ENCODE measurements at regions not wholly inside any gene's neighbourhood (a gene's known extent, or its start where the extent isn't known, plus 50 kb on each side); places are given as distances from the start of the nearest gene placed in this dataset.

DNA sequence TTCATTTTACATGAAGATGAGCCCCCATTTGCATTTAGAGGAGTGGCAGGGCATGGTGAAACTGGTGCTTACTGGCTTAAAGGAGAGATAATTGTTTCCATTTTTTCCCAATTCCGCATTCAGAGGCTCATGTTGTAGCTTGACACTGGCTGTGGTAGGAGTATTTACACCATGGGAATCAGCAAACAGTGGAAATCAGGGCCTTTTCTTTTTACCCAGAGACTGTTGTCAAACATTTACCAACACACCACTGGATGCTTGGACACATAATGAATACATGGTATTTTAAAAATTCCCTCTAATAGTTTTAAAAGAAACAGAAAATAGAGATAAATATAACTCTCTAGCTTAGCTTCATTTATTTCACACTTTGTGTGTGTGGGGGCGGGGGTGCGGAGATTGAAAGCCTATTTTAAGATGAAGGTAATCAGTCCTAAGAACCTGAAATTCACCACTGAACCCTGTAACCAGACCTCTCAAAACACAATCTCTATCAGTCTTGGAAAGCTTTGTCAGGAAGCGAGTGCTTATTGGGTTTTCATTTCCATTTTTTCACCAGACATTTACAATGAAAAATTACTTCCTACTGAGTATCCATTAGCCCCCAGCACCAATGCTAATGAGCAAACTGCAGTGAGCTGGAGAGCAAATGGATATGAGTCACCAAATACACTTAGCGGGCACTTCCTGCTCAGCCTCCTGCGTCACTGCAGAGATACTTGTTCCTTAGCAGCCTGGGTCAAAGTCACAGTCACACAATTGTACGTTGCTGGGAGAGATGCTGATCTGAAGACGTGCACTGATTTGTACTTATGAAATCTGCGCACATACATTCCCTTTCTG, 532.0 kb downstream of the BCKDHB start:
- Histone ChIP-seq H3K9ac (ENCODE audit: insufficient read length, low read depth) (no peak overlapping the region), H3K4me1 (ENCODE audit: insufficient read depth, insufficient read length) (no peaks in the 10 kb centered on the region), H3K4me3 (ENCODE audit: insufficient read length, low read depth) (no peak overlapping the region), H3K36me3 (ENCODE audit: insufficient read depth, insufficient read length, low read length) (no peaks in the 10 kb centered on the region), H3K27me3 (ENCODE audit: insufficient read depth, insufficient read length) (no peaks in the 10 kb centered on the region), H3K9me3 (ENCODE audit: insufficient read depth, low read length) (no peaks in the 10 kb centered on the region)
- DNase-seq (ENCODE audit: low read depth, low spot score), result peak; percentile 15
- no peak for TF ChIP-seq SUZ12 (IDR thresholded peaks at IDR 0.05; ENCODE audit: extremely low read depth, insufficient read depth, insufficient read length)

DNA sequence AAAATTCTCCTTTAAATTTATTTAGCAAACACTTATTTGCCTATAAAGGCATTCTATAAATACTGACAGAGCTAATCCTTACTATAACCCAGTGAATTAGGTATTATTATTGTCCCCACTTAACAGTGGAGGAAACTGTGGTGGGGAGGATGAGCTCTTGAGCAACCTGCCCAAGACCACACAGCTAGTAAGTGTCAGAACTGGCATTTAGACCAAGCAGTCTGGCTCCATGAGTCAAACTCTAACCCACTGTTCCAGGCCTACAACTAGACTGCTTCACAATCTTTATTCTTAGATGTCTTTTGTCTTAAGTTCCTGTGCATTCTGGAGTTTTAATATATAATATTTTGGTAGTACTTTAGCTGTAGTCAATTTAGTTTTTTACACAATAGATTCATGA, 530.8 kb downstream of the BCKDHB start:
- no peaks in the 10 kb centered on the region for H3K36me3 ChIP-seq (ENCODE audit: insufficient read depth, insufficient read length, low read length)
- TF ChIP-seq YY1 (IDR thresholded peaks at IDR 0.05; ENCODE audit: insufficient read depth, insufficient read length) (no peak), ZNF274 (IDR thresholded peaks at IDR 0.05; ENCODE audit: low read depth, low read length) (no peak), SUZ12 (IDR thresholded peaks at IDR 0.05; ENCODE audit: extremely low read depth, insufficient read depth, insufficient read length) (no peak)
- DNase-seq (ENCODE audit: low read depth, low spot score), result no peak
- no peaks in the 10 kb centered on the region for H3K4me1 ChIP-seq (ENCODE audit: insufficient read depth, insufficient read length)
- no peaks in the 10 kb centered on the region for H3K9me3 ChIP-seq (ENCODE audit: insufficient read depth, low read length)
- H3K27me3 ChIP-seq (ENCODE audit: insufficient read depth, insufficient read length), result no peaks in the 10 kb centered on the region
- H3K9ac ChIP-seq (ENCODE audit: insufficient read length, low read depth), result no peak overlapping the region
- no peak overlapping the region for H3K4me3 ChIP-seq (ENCODE audit: insufficient read length, low read depth)

DNA sequence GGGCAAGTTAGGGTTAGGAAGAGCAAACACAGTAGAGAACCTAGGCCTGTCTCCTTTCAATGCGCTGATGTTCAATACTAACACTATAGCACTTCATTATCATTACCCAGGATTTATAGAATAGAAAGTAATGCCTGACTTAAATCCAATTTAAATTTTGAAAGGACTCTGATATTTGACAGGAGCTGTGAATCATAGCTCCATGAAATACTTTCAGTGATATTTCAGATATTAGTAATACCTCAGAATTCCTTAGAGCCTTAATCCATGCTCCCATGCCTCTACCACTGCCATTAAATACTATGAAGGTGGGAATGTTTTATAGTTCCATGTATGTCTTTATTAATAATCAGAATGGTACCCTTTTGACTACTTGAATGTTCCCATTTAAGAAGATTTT, 530.2 kb downstream of the BCKDHB start:
- no peaks in the 10 kb centered on the region for H3K4me1 ChIP-seq (ENCODE audit: insufficient read depth, insufficient read length)
- no peak for TF ChIP-seq YY1 (IDR thresholded peaks at IDR 0.05; ENCODE audit: insufficient read depth, insufficient read length)
- DNase-seq (ENCODE audit: low read depth, low spot score), result no peak
- H3K4me3 ChIP-seq (ENCODE audit: insufficient read length, low read depth), result no peak overlapping the region
- H3K36me3 ChIP-seq (ENCODE audit: insufficient read depth, insufficient read length, low read length), result no peaks in the 10 kb centered on the region
- no peaks in the 10 kb centered on the region for H3K27me3 ChIP-seq (ENCODE audit: insufficient read depth, insufficient read length)
- H3K9me3 ChIP-seq (ENCODE audit: insufficient read depth, low read length), result no peaks in the 10 kb centered on the region
- H3K9ac ChIP-seq (ENCODE audit: insufficient read length, low read depth), result no peak overlapping the region

DNA sequence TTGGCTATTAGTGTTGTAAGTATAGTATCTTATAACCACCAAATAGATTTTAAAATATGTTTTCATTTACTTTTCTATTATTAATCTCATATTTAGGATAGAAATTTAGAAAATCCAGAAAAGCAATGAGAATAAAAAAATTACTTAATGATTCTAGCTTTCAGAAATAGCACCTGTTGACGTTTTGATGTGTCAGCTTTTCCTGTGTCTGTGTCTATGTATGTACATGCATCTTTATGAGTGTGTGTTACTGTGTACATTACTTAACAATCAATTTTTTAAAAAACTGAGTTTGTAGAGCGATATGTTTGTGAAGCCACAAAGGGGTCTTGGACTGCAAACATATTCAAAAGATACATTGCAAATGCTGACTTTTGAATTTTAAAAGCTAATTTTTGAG, 526.9 kb downstream of the BCKDHB start:
- no peak for DNase-seq (ENCODE audit: low read depth, low spot score)
- no peak overlapping the region for H3K4me3 ChIP-seq (ENCODE audit: insufficient read length, low read depth)
- no peaks in the 10 kb centered on the region for H3K36me3 ChIP-seq (ENCODE audit: insufficient read depth, insufficient read length, low read length)
- H3K4me1 ChIP-seq (ENCODE audit: insufficient read depth, insufficient read length), result no peaks in the 10 kb centered on the region
- no peak for TF ChIP-seq SUZ12 (IDR thresholded peaks at IDR 0.05; ENCODE audit: extremely low read depth, insufficient read depth, insufficient read length)
- no peak for TF ChIP-seq YY1 (IDR thresholded peaks at IDR 0.05; ENCODE audit: insufficient read depth, insufficient read length)
- no peak for TF ChIP-seq ZNF274 (IDR thresholded peaks at IDR 0.05; ENCODE audit: low read depth, low read length)
- H3K9me3 ChIP-seq (ENCODE audit: insufficient read depth, low read length), result no peaks in the 10 kb centered on the region
- no peak overlapping the region for H3K9ac ChIP-seq (ENCODE audit: insufficient read length, low read depth)
- no peaks in the 10 kb centered on the region for H3K27me3 ChIP-seq (ENCODE audit: insufficient read depth, insufficient read length)

DNA sequence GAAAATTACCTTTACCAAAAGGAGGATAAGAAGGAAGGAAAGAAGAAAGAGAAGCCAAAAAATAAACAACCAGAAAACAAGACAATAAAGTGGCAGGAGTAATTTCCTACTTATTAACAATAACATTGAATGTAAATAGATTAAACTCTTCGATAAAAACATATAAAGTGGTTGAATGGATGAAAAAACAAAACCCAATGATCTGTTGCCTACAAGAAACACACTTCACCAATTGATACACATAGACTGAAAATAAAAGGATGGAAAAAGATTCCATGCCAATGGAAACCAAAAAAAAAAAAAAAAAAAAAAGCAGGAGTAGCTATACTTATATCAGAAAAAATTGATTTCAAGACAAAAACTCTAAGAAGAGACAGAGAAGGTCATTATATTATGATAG, 518.9 kb downstream of the BCKDHB start:
- no peak for TF ChIP-seq SUZ12 (IDR thresholded peaks at IDR 0.05; ENCODE audit: extremely low read depth, insufficient read depth, insufficient read length)
- TF ChIP-seq YY1 (IDR thresholded peaks at IDR 0.05; ENCODE audit: insufficient read depth, insufficient read length), result no peak
- no peak for TF ChIP-seq ZNF274 (IDR thresholded peaks at IDR 0.05; ENCODE audit: low read depth, low read length)
- no peak overlapping the region for H3K4me3 ChIP-seq (ENCODE audit: insufficient read length, low read depth)
- no peak overlapping the region for H3K9ac ChIP-seq (ENCODE audit: insufficient read length, low read depth)

DNA sequence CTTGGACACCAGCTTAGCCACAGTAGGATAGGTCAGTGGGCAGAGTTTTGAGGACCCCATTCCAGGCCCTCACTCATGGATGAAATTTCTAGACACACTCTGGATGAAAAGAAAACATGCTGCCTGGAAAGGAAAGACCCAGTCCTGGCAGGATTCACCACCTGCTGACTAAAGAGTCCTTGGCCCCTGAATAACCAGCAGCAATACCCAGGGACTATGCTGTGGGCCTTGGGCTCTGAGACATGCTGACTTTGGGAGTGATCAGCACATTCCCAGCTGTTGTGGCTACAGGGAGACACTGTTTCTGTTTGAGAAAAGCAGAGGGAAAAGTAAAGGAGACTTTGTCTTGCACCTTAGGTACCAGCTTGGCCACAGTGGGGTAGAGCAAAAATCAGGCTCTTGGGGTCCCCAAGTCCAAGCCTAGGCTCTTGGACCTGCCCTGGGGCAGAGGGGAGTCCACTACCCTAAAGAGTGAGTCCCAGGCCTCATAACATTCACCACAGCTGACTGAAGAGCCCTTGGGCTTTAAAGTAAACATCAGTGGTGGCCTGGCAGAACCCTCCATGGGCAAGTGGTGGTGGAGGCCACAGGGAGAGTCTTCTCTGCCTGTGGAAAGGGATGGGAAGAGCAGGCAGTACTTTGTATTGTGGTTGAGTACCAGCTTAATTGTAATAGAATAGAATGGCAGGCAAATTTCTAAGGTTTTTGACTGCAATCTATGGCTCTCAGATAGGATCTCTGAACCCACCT, 516.8 kb downstream of the BCKDHB start:
- Histone ChIP-seq H3K4me3 (ENCODE audit: insufficient read length, low read depth) (no peak overlapping the region), H3K36me3 (ENCODE audit: insufficient read depth, insufficient read length, low read length) (no peaks in the 10 kb centered on the region), H3K9ac (ENCODE audit: insufficient read length, low read depth) (no peak overlapping the region), H3K27me3 (ENCODE audit: insufficient read depth, insufficient read length) (no peaks in the 10 kb centered on the region), H3K4me1 (ENCODE audit: insufficient read depth, insufficient read length) (no peaks in the 10 kb centered on the region), H3K9me3 (ENCODE audit: insufficient read depth, low read length) (no peaks in the 10 kb centered on the region)
- DNase-seq (ENCODE audit: low read depth, low spot score), result no peak
- TF ChIP-seq ZNF274 (IDR thresholded peaks at IDR 0.05; ENCODE audit: low read depth, low read length) (no peak), YY1 (IDR thresholded peaks at IDR 0.05; ENCODE audit: insufficient read depth, insufficient read length) (no peak), SUZ12 (IDR thresholded peaks at IDR 0.05; ENCODE audit: extremely low read depth, insufficient read depth, insufficient read length) (no peak)

More for the DNA sequence above, 518.9 kb downstream of the BCKDHB start:
- Histone ChIP-seq H3K9me3 (ENCODE audit: insufficient read depth, low read length) (no peaks in the 10 kb centered on the region), H3K36me3 (ENCODE audit: insufficient read depth, insufficient read length, low read length) (no peaks in the 10 kb centered on the region), H3K27me3 (ENCODE audit: insufficient read depth, insufficient read length) (no peaks in the 10 kb centered on the region), H3K4me1 (ENCODE audit: insufficient read depth, insufficient read length) (no peaks in the 10 kb centered on the region)
- DNase-seq (ENCODE audit: low read depth, low spot score), result no peak

DNA sequence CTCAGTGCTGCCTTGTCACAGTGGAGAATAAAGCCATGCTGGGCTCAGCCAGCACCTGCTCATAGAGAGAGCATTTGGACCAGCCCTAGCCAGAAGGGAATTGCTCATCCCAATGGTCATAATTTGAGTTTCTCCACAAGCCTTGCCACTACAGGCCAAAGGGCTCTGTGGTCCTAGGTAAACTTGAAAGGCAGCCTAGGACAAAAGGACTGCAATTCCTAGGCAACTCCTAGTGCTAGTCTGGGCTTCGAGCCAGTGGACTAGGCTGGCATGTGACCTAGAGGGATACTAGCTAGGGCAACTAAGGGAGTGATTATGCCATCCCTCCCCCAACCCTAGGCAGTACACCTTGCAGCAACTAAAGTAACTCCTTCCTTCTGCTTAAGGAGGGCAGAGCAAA, 516.2 kb downstream of the BCKDHB start:
- H3K4me1 ChIP-seq (ENCODE audit: insufficient read depth, insufficient read length), result no peaks in the 10 kb centered on the region

More for the DNA sequence above, 516.2 kb downstream of the BCKDHB start:
- DNase-seq (ENCODE audit: low read depth, low spot score), result no peak
- Histone ChIP-seq H3K36me3 (ENCODE audit: insufficient read depth, insufficient read length, low read length) (no peaks in the 10 kb centered on the region), H3K9ac (ENCODE audit: insufficient read length, low read depth) (no peak overlapping the region), H3K4me3 (ENCODE audit: insufficient read length, low read depth) (no peak overlapping the region), H3K9me3 (ENCODE audit: insufficient read depth, low read length) (no peaks in the 10 kb centered on the region), H3K27me3 (ENCODE audit: insufficient read depth, insufficient read length) (no peaks in the 10 kb centered on the region)
- no peak for TF ChIP-seq SUZ12 (IDR thresholded peaks at IDR 0.05; ENCODE audit: extremely low read depth, insufficient read depth, insufficient read length)
- no peak for TF ChIP-seq ZNF274 (IDR thresholded peaks at IDR 0.05; ENCODE audit: low read depth, low read length)
- no peak for TF ChIP-seq YY1 (IDR thresholded peaks at IDR 0.05; ENCODE audit: insufficient read depth, insufficient read length)

Measured in NT2/D1 (cell line).